CD4-positive, alpha-beta T cell treated with Interleukin-15 for 4 hours (primary cell): ENCODE measurements at regions not wholly inside any gene's neighbourhood (a gene's known extent, or its start where the extent isn't known, plus 50 kb on each side); places are given as distances from the start of the nearest gene placed in this dataset.
"Not testable (repeated sequence)": the region's sequence is repeated elsewhere in the genome, so short reads cannot be mapped to it uniquely, and the experiment has no call there.

Experiments used
- DNase-seq: peaks from one replicate; pipeline ENCODE4 v3.0.0-alpha.2; 2020; ENCODE audit warnings: low spot score

- DNase-seq: not testable (repeated sequence)
Measured at GRCh38 chr5:36782612-36783011, 94.0 kb upstream of the NIPBL start.

DNA sequence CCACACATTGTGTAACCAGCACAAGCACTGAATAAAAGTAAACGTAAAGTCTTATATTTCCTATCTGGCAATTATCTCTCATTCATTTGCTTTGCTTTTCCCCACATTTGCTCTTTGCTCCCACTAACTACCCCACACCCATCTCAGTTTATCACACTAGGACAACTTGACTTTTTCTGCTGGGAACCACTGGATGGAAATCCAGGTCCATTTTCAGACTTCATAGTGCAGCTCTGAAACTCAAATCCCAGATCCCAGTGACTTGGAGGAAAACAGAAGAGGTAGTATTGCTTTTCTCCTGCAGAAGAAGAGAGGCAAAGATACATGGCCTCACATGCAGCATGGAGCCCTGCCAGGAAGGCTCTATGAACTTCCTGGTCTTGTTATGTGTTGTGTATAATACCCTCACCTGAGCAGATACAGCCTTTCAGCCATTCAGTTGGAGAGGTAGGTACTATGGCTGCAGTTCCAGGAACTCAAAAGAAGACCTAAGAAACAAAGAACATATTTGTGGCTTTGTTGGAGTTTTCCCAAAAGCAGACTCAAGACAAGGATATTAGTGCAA lies 90.0 kb upstream of the NIPBL start:
- DNase-seq: no peak

- DNase-seq: no peak
Measured at GRCh38 chr5:36787365-36788093, 89.0 kb upstream of the NIPBL start.

GRCh38 chr5:36790847-36791246 lies 85.7 kb upstream of the NIPBL start:
- DNase-seq: no peak

- no peak for DNase-seq
Measured at GRCh38 chr5:36792560-36793180, 83.9 kb upstream of the NIPBL start.

GRCh38 chr5:36795366-36795765 lies 81.2 kb upstream of the NIPBL start:
- DNase-seq: no peak

GRCh38 chr5:36796155-36796554 lies 80.4 kb upstream of the NIPBL start:
- DNase-seq: no peak

- no peak for DNase-seq
Measured at GRCh38 chr5:36801523-36801922, 75.0 kb upstream of the NIPBL start.

DNA sequence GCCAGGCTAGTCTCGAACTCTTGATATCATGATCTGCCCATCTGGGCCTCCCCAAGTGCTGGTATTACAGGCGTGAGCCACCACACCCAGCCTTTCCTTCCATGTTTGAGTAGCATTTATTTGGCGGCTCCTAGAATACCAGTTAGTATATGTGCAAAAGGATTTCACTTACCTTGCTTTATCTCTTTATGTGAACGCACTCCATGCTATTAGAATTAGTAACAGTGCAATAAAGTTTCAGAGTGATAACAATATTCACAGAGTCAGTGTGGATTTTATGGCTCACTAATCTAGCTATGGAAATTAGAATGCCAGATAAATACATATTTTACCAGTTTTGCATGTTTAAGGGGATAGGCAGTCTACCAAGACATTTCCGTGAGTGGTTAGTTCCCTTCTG lies 74.4 kb upstream of the NIPBL start:
- DNase-seq: no peak

GRCh38 chr5:36813249-36813648 lies 63.3 kb upstream of the NIPBL start:
- not testable (repeated sequence) for DNase-seq

- DNase-seq: no peak
Measured at GRCh38 chr5:36815871-36816270, 60.7 kb upstream of the NIPBL start.

DNA sequence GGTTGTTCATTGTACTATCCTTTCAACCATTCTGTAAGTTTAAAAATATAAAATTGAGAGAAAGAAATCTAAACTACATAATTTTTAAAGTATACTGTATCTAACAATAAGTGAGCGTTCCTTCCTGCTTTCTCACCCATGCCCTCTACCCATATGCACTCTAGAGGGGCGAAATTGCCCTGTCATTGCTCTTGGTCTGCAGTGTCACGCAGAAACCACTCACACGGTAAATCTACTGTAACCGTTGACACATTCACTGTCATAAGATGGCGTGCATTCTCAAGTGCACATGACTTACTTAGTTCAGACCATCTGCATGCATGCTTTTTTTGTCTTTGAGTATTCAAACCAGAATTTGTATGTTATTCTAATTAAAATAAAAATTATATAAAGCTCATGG lies 55.7 kb upstream of the NIPBL start:
- DNase-seq: no peak

DNA sequence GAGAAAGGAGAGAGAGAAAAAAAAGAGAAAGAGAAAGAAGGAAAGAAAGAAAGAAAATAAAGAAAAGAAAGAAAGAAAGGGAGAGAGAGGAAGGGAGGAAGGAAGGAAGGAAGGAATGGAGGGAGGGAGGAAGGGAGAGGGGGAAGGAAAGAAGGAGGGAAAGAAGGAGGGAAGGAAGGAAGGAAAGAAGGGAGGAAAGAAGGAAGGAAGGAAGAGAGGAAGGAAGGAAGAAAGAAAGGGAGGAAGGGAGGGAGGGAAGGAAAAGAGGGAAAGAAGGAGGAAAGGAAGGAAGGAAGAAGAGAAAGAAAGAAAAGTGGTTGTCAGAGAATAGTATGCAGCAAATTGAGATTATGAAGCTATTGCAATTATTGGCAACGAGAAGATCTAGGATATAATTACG lies 49.9 kb upstream of the NIPBL start:
- DNase-seq: no peak
